Left ventricle myocardium inferior (tissue), 1 donor: ENCODE measurements at regions not wholly inside any gene's neighbourhood (a gene's known extent, or its start where the extent isn't known, plus 50 kb on each side); places are given as distances from the start of the nearest gene placed in this dataset.

Experiments used
- DNase-seq: peaks from one replicate; pipeline ENCODE4 v3.0.0-alpha.2; 2020
- H3K27ac ChIP-seq: fragments of 200-600 bp; replicated peaks from 2 replicates; pipeline ENCODE4 v1.8.0; 2021
- H3K27me3 ChIP-seq: fragments of 200-600 bp; 2 replicates; pipeline ENCODE4 v1.8.0; 2021; ENCODE audit warnings: low read depth
- H3K36me3 ChIP-seq: fragments of 200-600 bp; 2 replicates; pipeline ENCODE4 v1.8.0; 2021
- H3K4me1 ChIP-seq: fragments of 200-600 bp; 2 replicates; pipeline ENCODE4 v1.8.0; 2021
- H3K4me3 ChIP-seq: fragments of 200-600 bp; 2 replicates; pipeline ENCODE4 v1.8.0; 2021; ENCODE audit warnings: mild to moderate bottlenecking, moderate library complexity
- H3K9me3 ChIP-seq: fragments of 200-600 bp; replicated peaks from 2 replicates; pipeline ENCODE4 v1.8.0; 2021
- CTCF ChIP-seq: fragments of 200-600 bp; IDR thresholded peaks from 2 replicates; pipeline ENCODE4 v1.8.0; 2021; ENCODE audit warnings: antibody characterized with exemption, mild to moderate bottlenecking, borderline replicate concordance
- intact Hi-C: fragments of 100-400 bp; cut with micrococcal nuclease; formaldehyde crosslinking; loops from one replicate; pipeline ENCODE4 v1.11.0; 2022
- donor health status: DM: no; HTN: yes; CAD: no; lungs with severe emphysema.

GRCh38 chr18:70461323-70462077, 172.7 kb downstream of the SOCS6 start:
- Histone ChIP-seq H3K4me1 (peaks cover 8% of the 10 kb centered on the region), H3K36me3 (no peaks in the 10 kb centered on the region), H3K27ac (no peak overlapping the region), H3K9me3 (no peaks in the 10 kb centered on the region), H3K4me3 (no peak overlapping the region), H3K27me3 (peaks cover 20% of the 10 kb centered on the region)
- intact Hi-C loops: no loop called here
- no peak for DNase-seq
- no peak for TF ChIP-seq CTCF

- Histone ChIP-seq H3K36me3 (no peaks in the 10 kb centered on the region), H3K27ac (no peak overlapping the region), H3K4me1 (peaks cover 8% of the 10 kb centered on the region), H3K4me3 (no peak overlapping the region), H3K9me3 (no peaks in the 10 kb centered on the region), H3K27me3 (peaks cover 20% of the 10 kb centered on the region)
- no peak for TF ChIP-seq CTCF
- DNase-seq: no peak
- intact Hi-C loops: no loop called here
These were observed 170.9 kb downstream of the SOCS6 start for GRCh38 chr18:70459731-70460130.

GRCh38 chr18:70459251-70459650, 170.4 kb downstream of the SOCS6 start:
- no peak for TF ChIP-seq CTCF
- H3K9me3 ChIP-seq: no peaks in the 10 kb centered on the region
- H3K27ac ChIP-seq: no peak overlapping the region
- H3K4me3 ChIP-seq: no peak overlapping the region
- H3K36me3 ChIP-seq: no peaks in the 10 kb centered on the region
- intact Hi-C loops: no loop called here
- H3K4me1 ChIP-seq: peaks cover 3% of the 10 kb centered on the region
- H3K27me3 ChIP-seq: peaks cover 20% of the 10 kb centered on the region
- no peak for DNase-seq

- H3K4me3 ChIP-seq: no peak overlapping the region
- no peak for DNase-seq
These were observed 168.9 kb downstream of the SOCS6 start for GRCh38 chr18:70457788-70458187.

GRCh38 chr18:70457223-70457622, 168.4 kb downstream of the SOCS6 start:
- H3K36me3 ChIP-seq: no peaks in the 10 kb centered on the region
- H3K27me3 ChIP-seq: peaks cover 20% of the 10 kb centered on the region
- H3K4me3 ChIP-seq: no peak overlapping the region
- no peak overlapping the region for H3K27ac ChIP-seq
- no peak for DNase-seq
- H3K4me1 ChIP-seq: no peaks in the 10 kb centered on the region
- H3K9me3 ChIP-seq: no peaks in the 10 kb centered on the region
- TF ChIP-seq CTCF: no peak
- intact Hi-C loops: no loop called here

More at GRCh38 chr18:70457788-70458187, 168.9 kb downstream of the SOCS6 start:
- intact Hi-C loops: no loop called here
- Histone ChIP-seq H3K27ac (no peak overlapping the region), H3K27me3 (peaks cover 20% of the 10 kb centered on the region), H3K9me3 (no peaks in the 10 kb centered on the region), H3K36me3 (no peaks in the 10 kb centered on the region), H3K4me1 (no peaks in the 10 kb centered on the region)
- TF ChIP-seq CTCF: no peak
